ENCODE measurements at regions not wholly inside any gene's neighbourhood (a gene's known extent, or its start where the extent isn't known, plus 50 kb on each side); places are given as distances from the start of the nearest gene placed in this dataset.

GRCh38 chr2:47243596-47244323 lies 67.4 kb upstream of the CALM2 start:
- TF ChIP-seq, protein P1, sequence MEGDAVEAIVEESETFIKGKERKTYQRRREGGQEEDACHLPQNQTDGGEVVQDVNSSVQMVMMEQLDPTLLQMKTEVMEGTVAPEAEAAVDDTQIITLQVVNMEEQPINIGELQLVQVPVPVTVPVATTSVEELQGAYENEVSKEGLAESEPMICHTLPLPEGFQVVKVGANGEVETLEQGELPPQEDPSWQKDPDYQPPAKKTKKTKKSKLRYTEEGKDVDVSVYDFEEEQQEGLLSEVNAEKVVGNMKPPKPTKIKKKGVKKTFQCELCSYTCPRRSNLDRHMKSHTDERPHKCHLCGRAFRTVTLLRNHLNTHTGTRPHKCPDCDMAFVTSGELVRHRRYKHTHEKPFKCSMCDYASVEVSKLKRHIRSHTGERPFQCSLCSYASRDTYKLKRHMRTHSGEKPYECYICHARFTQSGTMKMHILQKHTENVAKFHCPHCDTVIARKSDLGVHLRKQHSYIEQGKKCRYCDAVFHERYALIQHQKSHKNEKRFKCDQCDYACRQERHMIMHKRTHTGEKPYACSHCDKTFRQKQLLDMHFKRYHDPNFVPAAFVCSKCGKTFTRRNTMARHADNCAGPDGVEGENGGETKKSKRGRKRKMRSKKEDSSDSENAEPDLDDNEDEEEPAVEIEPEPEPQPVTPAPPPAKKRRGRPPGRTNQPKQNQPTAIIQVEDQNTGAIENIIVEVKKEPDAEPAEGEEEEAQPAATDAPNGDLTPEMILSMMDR (IDR thresholded peaks at IDR 0.05; ENCODE audit: extremely low read depth, insufficient read depth, missing control alignments): no peak
- in situ Hi-C loops (cut with MboI; ENCODE audit: low pct_unique_long_range_greater_than_20kb, low sequenced_read_pairs, unreplicated experiment): no loop called here
- DNase-seq (ENCODE audit: low spot score): no peak

DNA sequence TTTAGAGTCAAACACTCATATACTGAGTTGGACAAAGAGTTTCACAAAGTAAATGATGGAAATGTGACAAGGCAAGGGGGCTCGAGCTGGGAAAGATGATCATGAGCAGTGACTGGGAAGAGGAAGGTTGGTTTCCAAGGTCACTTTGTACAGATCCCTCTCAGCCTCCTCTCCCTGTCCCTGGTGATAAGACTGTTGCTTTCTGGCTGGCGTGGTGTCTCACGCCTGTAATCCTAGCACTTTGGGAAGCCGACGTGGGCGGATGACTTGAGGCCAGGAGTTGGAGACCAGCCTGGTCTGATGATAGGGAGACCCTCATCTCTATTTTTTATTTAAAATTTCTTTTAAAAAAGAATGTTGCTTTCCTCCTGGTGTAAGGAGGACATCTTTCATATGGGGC lies 65.4 kb upstream of the CALM2 start:
- TF ChIP-seq, protein P1 (IDR thresholded peaks at IDR 0.05; ENCODE audit: extremely low read depth, insufficient read depth, missing control alignments): no peak
- no peak for DNase-seq (ENCODE audit: low spot score)
- in situ Hi-C loops (cut with MboI; ENCODE audit: low pct_unique_long_range_greater_than_20kb, low sequenced_read_pairs, unreplicated experiment): no loop called here

DNA sequence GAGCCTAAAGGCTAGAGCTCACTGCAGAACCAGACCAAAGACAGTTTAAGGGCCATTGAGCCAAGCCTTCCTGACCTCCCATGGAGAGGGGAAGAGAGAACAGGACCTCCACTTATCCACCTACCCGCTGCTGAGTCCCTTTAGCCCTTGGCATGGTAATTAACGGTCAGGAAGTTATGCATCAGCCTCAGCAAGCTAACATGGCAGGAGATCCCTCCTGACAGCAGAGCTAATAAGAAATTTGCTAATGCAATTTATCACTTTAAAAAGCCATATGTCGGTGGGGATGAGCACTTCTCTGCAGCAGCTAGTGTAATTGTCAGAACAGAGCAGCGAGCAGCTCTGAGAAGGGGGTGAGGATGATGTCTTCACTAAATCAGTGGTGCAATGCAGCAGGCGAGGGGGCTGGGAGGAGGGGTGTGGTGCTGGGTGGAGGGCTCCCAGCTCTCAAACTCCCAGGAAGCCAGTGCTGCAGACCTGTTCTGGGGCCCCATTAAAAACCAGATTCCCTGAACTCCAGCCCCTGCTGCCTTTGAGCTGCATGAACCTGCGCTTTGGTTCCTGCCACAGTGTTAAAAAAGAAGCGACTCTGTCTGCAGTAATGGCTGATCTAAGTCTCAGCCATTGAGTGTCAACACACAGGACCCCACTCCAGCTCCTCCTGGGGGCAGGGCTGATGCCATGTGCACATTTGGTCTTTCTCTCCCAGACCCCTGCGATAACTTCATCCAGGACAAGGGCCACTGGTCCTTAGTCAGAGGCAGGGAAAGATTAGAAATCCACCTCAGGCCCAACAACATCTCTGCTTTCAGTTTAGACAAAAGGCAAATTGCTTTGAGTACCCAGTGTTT lies 63.0 kb upstream of the CALM2 start:
- no peak for DNase-seq (ENCODE audit: low spot score)
- in situ Hi-C loops (cut with MboI; ENCODE audit: low pct_unique_long_range_greater_than_20kb, low sequenced_read_pairs, unreplicated experiment): no loop called here
- TF ChIP-seq, protein P1 (IDR thresholded peaks at IDR 0.05; ENCODE audit: extremely low read depth, insufficient read depth, missing control alignments): no peak

DNA sequence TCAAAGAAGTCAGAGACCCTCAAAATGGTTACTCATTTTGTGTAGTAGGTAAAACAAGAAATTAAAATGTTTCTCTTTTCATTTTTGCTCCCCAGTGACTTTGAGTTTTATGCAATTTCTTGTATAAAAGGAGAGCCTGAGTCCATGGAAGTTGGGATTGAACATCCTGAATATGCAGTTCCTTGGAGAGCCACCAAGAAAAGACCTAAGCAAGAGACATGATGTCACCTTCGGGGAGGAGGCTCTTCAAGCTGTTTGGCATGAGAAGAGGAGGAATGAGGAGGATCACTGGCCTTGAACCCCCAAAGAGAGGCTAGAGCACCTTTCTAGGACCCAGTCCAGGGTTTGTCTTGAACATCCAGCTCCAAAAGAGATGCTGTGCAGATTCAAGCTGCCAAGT lies 62.3 kb upstream of the CALM2 start:
- no peak for DNase-seq (ENCODE audit: low spot score)
- in situ Hi-C loops (cut with MboI; ENCODE audit: low pct_unique_long_range_greater_than_20kb, low sequenced_read_pairs, unreplicated experiment): no loop called here
- TF ChIP-seq, protein P1 (IDR thresholded peaks at IDR 0.05; ENCODE audit: extremely low read depth, insufficient read depth, missing control alignments): no peak

DNA sequence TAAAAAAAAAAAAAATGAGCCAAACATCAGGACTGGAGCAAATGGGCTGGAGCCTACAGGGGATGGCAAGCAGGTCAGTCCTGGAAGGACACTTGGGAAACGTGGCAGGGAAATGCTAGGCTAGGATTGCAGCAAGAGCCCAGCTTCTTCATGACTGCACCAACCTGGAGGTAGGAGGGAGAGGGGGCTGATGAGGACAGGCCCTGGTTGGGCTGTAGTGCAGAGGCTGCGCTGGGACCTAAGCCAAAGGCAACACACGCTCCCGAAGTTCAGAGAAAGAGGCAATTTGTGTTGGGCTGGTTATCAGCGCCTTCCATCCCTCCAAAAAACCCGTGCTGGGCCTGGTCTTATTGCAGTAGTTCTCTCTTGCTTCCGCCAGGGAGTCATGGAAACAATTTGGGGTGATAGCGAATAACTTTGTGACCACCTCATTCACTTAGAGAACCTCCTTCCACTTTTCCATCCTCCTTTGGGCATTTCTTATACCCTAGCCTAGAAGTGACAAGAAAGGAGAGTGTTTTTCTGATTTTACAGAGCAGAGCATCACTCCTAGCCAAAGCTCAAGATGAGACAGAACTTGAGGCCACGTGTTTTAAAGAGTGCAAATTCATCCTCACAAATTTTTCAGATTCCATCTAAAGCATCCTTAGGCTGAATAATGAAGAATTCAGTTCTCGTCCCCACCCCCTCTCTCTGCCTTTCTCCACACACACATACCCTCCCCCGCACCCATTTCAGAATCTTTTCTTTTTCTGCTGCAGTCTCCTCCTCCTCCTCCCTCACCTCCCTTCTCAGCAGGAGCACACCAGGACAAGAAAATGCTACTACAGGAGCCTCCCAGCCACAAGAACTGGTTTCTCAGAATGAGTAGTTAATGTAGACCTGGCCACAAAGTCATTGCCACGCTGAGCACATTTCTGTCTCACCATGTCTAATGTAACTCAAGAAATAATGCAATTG lies 61.3 kb upstream of the CALM2 start:
- peak; percentile 36 for DNase-seq (ENCODE audit: low spot score)
- in situ Hi-C loops (cut with MboI; ENCODE audit: low pct_unique_long_range_greater_than_20kb, low sequenced_read_pairs, unreplicated experiment): no loop called here
- TF ChIP-seq, protein P1 (IDR thresholded peaks at IDR 0.05; ENCODE audit: extremely low read depth, insufficient read depth, missing control alignments): no peak
